ENCODE measurements at regions not wholly inside any gene's neighbourhood (a gene's known extent, or its start where the extent isn't known, plus 50 kb on each side); places are given as distances from the start of the nearest gene placed in this dataset.
A peak's percentile ranks its signal among the peaks of the same experiment; 100 is the strongest.

GRCh38 chr10:110355141-110355831, 50.6 kb upstream of the SMNDC1 start:
- DNase-seq: peak; percentile 29 to 64

GRCh38 chr10:110355922-110356627, 51.4 kb upstream of the SMNDC1 start:
- DNase-seq: peak; percentile 45 to 55

- DNase-seq: peak; percentile 80 to 87
These were observed 52.0 kb upstream of the SMNDC1 start for GRCh38 chr10:110356628-110357245.

- peak; percentile 47 to 59 for DNase-seq
These were observed 52.6 kb upstream of the SMNDC1 start for GRCh38 chr10:110357252-110357780.

- DNase-seq: no peak
These were observed 53.2 kb upstream of the SMNDC1 start for GRCh38 chr10:110357871-110358270.

GRCh38 chr10:110358278-110358677, 53.6 kb upstream of the SMNDC1 start:
- no peak for DNase-seq

- DNase-seq: no peak
These were observed 54.3 kb upstream of the SMNDC1 start for GRCh38 chr10:110358869-110359629.

GRCh38 chr10:110360857-110361474, 56.2 kb upstream of the SMNDC1 start:
- DNase-seq: no peak

GRCh38 chr10:110361800-110362456, 57.2 kb upstream of the SMNDC1 start:
- peak in 1 of 2 donors; percentile 13 for DNase-seq

GRCh38 chr10:110363572-110364411, 59.1 kb upstream of the SMNDC1 start:
- DNase-seq: peak in 1 of 2 donors; percentile 37

- DNase-seq: no peak
These were observed 59.8 kb upstream of the SMNDC1 start for GRCh38 chr10:110364531-110364937.

GRCh38 chr10:110365356-110366143, 60.8 kb upstream of the SMNDC1 start:
- DNase-seq: no peak

GRCh38 chr10:110366635-110367034, 61.9 kb upstream of the SMNDC1 start:
- DNase-seq: no peak

- no peak for DNase-seq
These were observed 63.3 kb upstream of the SMNDC1 start for GRCh38 chr10:110368002-110368401.

GRCh38 chr10:110368556-110368955, 63.8 kb upstream of the SMNDC1 start:
- DNase-seq: no peak

GRCh38 chr10:110370006-110370405, 65.3 kb upstream of the SMNDC1 start:
- DNase-seq: no peak

GRCh38 chr10:110372656-110373055, 67.9 kb upstream of the SMNDC1 start:
- DNase-seq: no peak

GRCh38 chr10:110373059-110373458, 68.3 kb upstream of the SMNDC1 start:
- no peak for DNase-seq

GRCh38 chr10:110373857-110374654, 69.3 kb upstream of the SMNDC1 start:
- DNase-seq: no peak

Data from CD4-positive, alpha-beta T cell treated with Interleukin-1 beta for 1 hour (primary cell).